Endothelial cell of umbilical vein (primary cell): ENCODE measurements at regions not wholly inside any gene's neighbourhood (a gene's known extent, or its start where the extent isn't known, plus 50 kb on each side); places are given as distances from the start of the nearest gene placed in this dataset.
"Not testable (repeated sequence)": the region's sequence is repeated elsewhere in the genome, so short reads cannot be mapped to it uniquely, and the experiment has no call there.

Source experiments
- EZH2 ChIP-seq: IDR thresholded peaks from 2 replicates; pipeline ENCODE4 v1.6.1; 2012; ENCODE audit warnings: borderline replicate concordance, low read depth, mild to moderate bottlenecking, moderate library complexity, low read length, inconsistent platforms; ENCODE audit not compliant: severe bottlenecking
- FOS ChIP-seq: IDR thresholded peaks from 2 replicates; pipeline ENCODE4 v1.6.1; 2011; ENCODE audit warnings: mild to moderate bottlenecking, low read length, moderate library complexity, borderline replicate concordance; ENCODE audit not compliant: insufficient read depth
- JUN ChIP-seq: IDR thresholded peaks from 2 replicates; pipeline ENCODE4 v1.6.1; 2011; ENCODE audit warnings: borderline replicate concordance, low read depth; ENCODE audit not compliant: insufficient read length, insufficient read depth
- MYC ChIP-seq: IDR thresholded peaks from one replicate; pipeline ENCODE4 v1.6.1; 2011; ENCODE audit warnings: mild to moderate bottlenecking, low read depth, low read length
- POLR2A ChIP-seq: IDR thresholded peaks from 2 replicates; pipeline ENCODE4 v1.6.1; 2012; ENCODE audit warnings: low read depth, mild to moderate bottlenecking, control low read depth, low read length
- POLR2AphosphoS5 ChIP-seq: IDR thresholded peaks from 2 replicates; pipeline ENCODE4 v1.6.1; 2012; ENCODE audit warnings: low read depth, mild to moderate bottlenecking, control low read depth, low read length, moderate library complexity; ENCODE audit not compliant: insufficient read depth
- TF ChIP-seq, protein P1 (sequence below), 2 donors: IDR thresholded peaks; 1 replicate in 1 of 2; 2 replicates in 1 of 2; pipeline ENCODE4 v1.5.1; 2011; ENCODE audit warnings: low read length in 2 of 2, mild to moderate bottlenecking in 2 of 2, moderate library complexity in 2 of 2, control low read depth in 1 of 2, inconsistent platforms in 1 of 2, low read depth in 1 of 2; ENCODE audit not compliant: insufficient read depth in 1 of 2; ENCODE audit errors: extremely low read depth in 1 of 2
- TF ChIP-seq, protein P2 (sequence below): IDR thresholded peaks from 2 replicates; pipeline ENCODE4 v1.6.1; 2011; ENCODE audit not compliant: insufficient read depth, insufficient read length

DNA sequence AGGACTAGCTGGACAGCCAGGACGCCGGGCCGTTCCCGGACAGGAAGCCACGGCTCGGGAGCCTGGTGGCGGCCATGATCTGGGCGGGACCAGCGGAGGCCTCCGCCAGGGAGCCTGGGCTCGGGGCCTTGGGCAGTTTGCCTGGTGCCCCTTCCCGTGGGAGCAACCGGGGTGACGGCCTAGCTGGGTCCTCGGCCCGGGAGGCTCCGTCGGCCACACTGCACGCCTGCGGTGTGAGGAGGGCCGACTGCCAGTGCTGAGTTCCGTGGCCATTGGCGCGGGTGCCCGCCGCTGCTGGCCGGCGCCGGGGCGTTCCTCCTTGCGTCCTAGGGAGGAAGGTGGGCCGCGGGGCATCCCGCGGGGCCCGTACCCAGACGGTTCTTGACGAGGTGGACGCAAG, 171.6 kb downstream of the PLS3 start:
- TF ChIP-seq, protein P1, sequence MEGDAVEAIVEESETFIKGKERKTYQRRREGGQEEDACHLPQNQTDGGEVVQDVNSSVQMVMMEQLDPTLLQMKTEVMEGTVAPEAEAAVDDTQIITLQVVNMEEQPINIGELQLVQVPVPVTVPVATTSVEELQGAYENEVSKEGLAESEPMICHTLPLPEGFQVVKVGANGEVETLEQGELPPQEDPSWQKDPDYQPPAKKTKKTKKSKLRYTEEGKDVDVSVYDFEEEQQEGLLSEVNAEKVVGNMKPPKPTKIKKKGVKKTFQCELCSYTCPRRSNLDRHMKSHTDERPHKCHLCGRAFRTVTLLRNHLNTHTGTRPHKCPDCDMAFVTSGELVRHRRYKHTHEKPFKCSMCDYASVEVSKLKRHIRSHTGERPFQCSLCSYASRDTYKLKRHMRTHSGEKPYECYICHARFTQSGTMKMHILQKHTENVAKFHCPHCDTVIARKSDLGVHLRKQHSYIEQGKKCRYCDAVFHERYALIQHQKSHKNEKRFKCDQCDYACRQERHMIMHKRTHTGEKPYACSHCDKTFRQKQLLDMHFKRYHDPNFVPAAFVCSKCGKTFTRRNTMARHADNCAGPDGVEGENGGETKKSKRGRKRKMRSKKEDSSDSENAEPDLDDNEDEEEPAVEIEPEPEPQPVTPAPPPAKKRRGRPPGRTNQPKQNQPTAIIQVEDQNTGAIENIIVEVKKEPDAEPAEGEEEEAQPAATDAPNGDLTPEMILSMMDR (IDR thresholded peaks at IDR 0.05; ENCODE audit: extremely low read depth in 1 of 2, insufficient read depth in 1 of 2, low read depth in 1 of 2, low read length in 2 of 2): not testable (repeated sequence)
- not testable (repeated sequence) for TF ChIP-seq EZH2, POLR2A, MYC, FOS, POLR2AphosphoS5, JUN
- TF ChIP-seq, protein P2, sequence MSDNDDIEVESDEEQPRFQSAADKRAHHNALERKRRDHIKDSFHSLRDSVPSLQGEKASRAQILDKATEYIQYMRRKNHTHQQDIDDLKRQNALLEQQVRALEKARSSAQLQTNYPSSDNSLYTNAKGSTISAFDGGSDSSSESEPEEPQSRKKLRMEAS: not testable (repeated sequence)
